ENCODE measurements at regions not wholly inside any gene's neighbourhood (a gene's known extent, or its start where the extent isn't known, plus 50 kb on each side); places are given as distances from the start of the nearest gene placed in this dataset.

DNA sequence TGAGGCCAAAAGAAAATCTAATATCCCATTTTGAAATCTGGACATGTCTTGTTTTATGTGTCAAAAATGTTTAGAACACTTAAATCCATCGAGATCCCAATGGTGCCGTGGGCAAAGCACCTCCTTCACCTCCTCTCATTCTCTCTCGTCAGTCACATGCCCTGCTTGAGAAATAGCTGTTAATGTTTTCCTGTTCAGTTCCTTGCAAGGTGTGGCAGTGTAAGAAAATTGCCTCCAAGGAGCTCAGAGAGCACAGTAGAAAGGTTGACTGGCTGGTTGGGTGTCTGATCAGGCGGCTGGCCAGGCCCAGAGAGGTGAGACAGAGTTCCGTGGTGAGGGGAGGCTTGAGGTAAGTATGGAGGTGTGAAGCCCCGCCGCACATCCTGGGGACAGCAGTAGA, 210.2 kb downstream of the TSN start:
- TF ChIP-seq SIN3A (IDR thresholded peaks at IDR 0.05; ENCODE audit: borderline replicate concordance, insufficient read depth, low read length) = no peak
- no peak for TF ChIP-seq POLR2AphosphoS5 (IDR thresholded peaks at IDR 0.05; ENCODE audit: low read depth, low read length)
- TF ChIP-seq TAF1 (IDR thresholded peaks at IDR 0.05; ENCODE audit: borderline replicate concordance, insufficient read depth, low read length) = no peak
- TF ChIP-seq, protein P1, sequence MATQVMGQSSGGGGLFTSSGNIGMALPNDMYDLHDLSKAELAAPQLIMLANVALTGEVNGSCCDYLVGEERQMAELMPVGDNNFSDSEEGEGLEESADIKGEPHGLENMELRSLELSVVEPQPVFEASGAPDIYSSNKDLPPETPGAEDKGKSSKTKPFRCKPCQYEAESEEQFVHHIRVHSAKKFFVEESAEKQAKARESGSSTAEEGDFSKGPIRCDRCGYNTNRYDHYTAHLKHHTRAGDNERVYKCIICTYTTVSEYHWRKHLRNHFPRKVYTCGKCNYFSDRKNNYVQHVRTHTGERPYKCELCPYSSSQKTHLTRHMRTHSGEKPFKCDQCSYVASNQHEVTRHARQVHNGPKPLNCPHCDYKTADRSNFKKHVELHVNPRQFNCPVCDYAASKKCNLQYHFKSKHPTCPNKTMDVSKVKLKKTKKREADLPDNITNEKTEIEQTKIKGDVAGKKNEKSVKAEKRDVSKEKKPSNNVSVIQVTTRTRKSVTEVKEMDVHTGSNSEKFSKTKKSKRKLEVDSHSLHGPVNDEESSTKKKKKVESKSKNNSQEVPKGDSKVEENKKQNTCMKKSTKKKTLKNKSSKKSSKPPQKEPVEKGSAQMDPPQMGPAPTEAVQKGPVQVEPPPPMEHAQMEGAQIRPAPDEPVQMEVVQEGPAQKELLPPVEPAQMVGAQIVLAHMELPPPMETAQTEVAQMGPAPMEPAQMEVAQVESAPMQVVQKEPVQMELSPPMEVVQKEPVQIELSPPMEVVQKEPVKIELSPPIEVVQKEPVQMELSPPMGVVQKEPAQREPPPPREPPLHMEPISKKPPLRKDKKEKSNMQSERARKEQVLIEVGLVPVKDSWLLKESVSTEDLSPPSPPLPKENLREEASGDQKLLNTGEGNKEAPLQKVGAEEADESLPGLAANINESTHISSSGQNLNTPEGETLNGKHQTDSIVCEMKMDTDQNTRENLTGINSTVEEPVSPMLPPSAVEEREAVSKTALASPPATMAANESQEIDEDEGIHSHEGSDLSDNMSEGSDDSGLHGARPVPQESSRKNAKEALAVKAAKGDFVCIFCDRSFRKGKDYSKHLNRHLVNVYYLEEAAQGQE (IDR thresholded peaks at IDR 0.05; ENCODE audit: insufficient read depth in 1 of 2, low read depth in 2 of 2, low read length in 2 of 2) = no peak

All from PFSK-1 (cell line).